HG02943 (cell line): ENCODE measurements at regions not wholly inside any gene's neighbourhood (a gene's known extent, or its start where the extent isn't known, plus 50 kb on each side); places are given as distances from the start of the nearest gene placed in this dataset.
"Not testable (repeated sequence)": the region's sequence is repeated elsewhere in the genome, so short reads cannot be mapped to it uniquely, and the experiment has no call there.

ENCODE experiments used
- ATAC-seq: cut with Tn5 transposase; IDR thresholded peaks from one replicate; pipeline ENCODE4 v1.9.1; 2021; ENCODE audit warnings: mild to moderate bottlenecking, low read depth, moderate library complexity; ENCODE audit not compliant: unreplicated experiment

GRCh38 chrX:87924619-87925018, 407.0 kb downstream of the KLHL4 start:
- ATAC-seq = no peak

GRCh38 chrX:87941841-87942240, 424.2 kb downstream of the KLHL4 start:
- ATAC-seq = no peak

GRCh38 chrX:87961471-87961870, 443.9 kb downstream of the KLHL4 start:
- no peak for ATAC-seq

GRCh38 chrX:87968118-87968517, 450.5 kb downstream of the KLHL4 start:
- no peak for ATAC-seq

- not testable (repeated sequence) for ATAC-seq
Observed at GRCh38 chrX:87972121-87972520, 454.5 kb downstream of the KLHL4 start.

- no peak for ATAC-seq
Observed at GRCh38 chrX:87975365-87975764, 457.8 kb downstream of the KLHL4 start.

GRCh38 chrX:88007873-88008272, 490.3 kb downstream of the KLHL4 start:
- ATAC-seq = not testable (repeated sequence)

GRCh38 chrX:88024022-88024421, 506.4 kb downstream of the KLHL4 start:
- ATAC-seq = no peak

GRCh38 chrX:88072339-88073030, 554.9 kb downstream of the KLHL4 start:
- ATAC-seq = no peak

GRCh38 chrX:88101968-88102367, 584.4 kb downstream of the KLHL4 start:
- no peak for ATAC-seq

- ATAC-seq = no peak
Observed at GRCh38 chrX:88135735-88136134, 611.3 kb upstream of the CPXCR1 start.

GRCh38 chrX:88136328-88136727, 610.7 kb upstream of the CPXCR1 start:
- no peak for ATAC-seq

- ATAC-seq = no peak
Observed at GRCh38 chrX:88146577-88146976, 600.4 kb upstream of the CPXCR1 start.

GRCh38 chrX:88170553-88170952, 576.5 kb upstream of the CPXCR1 start:
- no peak for ATAC-seq

- ATAC-seq = not testable (repeated sequence)
Observed at GRCh38 chrX:88173932-88174440, 573.0 kb upstream of the CPXCR1 start.

GRCh38 chrX:88202149-88202548, 544.9 kb upstream of the CPXCR1 start:
- no peak for ATAC-seq

GRCh38 chrX:88244066-88244465, 503.0 kb upstream of the CPXCR1 start:
- no peak for ATAC-seq

GRCh38 chrX:88284844-88285243, 462.2 kb upstream of the CPXCR1 start:
- no peak for ATAC-seq

- ATAC-seq = not testable (repeated sequence)
Observed at GRCh38 chrX:88313972-88314371, 433.1 kb upstream of the CPXCR1 start.

- ATAC-seq = no peak
Observed at GRCh38 chrX:88325634-88326033, 421.4 kb upstream of the CPXCR1 start.

- no peak for ATAC-seq
Observed at GRCh38 chrX:88355252-88355651, 391.8 kb upstream of the CPXCR1 start.

- ATAC-seq = no peak
Observed at GRCh38 chrX:88366314-88366713, 380.7 kb upstream of the CPXCR1 start.
